ENCODE measurements at regions not wholly inside any gene's neighbourhood (a gene's known extent, or its start where the extent isn't known, plus 50 kb on each side); places are given as distances from the start of the nearest gene placed in this dataset.

DNA sequence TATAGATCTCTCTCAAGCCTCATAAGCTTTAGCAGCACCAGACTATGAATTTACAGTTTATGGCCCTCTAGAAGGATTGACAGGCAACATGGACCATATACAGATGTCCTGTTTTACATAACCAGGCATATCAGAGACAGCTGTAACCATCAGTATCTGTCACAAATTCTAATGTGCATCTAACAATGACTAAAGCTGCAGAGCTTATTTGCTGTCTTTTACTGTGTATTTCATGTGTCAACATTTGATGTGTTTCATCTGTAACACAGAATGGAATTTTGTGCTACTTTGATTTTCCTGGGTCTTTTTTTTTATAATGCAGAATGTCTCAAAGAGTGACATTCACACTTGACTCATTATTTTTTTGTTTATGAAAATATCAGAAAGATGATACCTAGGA is 348.3 kb downstream of the SLC16A7 start:
- TF ChIP-seq, protein P1, sequence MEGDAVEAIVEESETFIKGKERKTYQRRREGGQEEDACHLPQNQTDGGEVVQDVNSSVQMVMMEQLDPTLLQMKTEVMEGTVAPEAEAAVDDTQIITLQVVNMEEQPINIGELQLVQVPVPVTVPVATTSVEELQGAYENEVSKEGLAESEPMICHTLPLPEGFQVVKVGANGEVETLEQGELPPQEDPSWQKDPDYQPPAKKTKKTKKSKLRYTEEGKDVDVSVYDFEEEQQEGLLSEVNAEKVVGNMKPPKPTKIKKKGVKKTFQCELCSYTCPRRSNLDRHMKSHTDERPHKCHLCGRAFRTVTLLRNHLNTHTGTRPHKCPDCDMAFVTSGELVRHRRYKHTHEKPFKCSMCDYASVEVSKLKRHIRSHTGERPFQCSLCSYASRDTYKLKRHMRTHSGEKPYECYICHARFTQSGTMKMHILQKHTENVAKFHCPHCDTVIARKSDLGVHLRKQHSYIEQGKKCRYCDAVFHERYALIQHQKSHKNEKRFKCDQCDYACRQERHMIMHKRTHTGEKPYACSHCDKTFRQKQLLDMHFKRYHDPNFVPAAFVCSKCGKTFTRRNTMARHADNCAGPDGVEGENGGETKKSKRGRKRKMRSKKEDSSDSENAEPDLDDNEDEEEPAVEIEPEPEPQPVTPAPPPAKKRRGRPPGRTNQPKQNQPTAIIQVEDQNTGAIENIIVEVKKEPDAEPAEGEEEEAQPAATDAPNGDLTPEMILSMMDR (conservative IDR thresholded peaks at IDR 0.05; ENCODE audit: low read length) = no peak
- no peak for TF ChIP-seq EZH2phosphoT487 (IDR thresholded peaks at IDR 0.05; ENCODE audit: borderline replicate concordance, low read depth, low read length)

Measured in OCI-LY7 (cell line).